SW480 (cell line): ENCODE measurements at regions not wholly inside any gene's neighbourhood (a gene's known extent, or its start where the extent isn't known, plus 50 kb on each side); places are given as distances from the start of the nearest gene placed in this dataset.

ENCODE experiments used
- DNase-seq: peaks from one replicate; pipeline ENCODE4 v3.0.0-alpha.2; 2016; ENCODE audit warnings: low spot score

- no peak for DNase-seq
These were observed 75.7 kb upstream of the UBL3 start for GRCh38 chr13:29926098-29926476.

GRCh38 chr13:29925457-29926097 lies 75.2 kb upstream of the UBL3 start:
- DNase-seq: peak; percentile 64

GRCh38 chr13:29924482-29925350 lies 74.3 kb upstream of the UBL3 start:
- no peak for DNase-seq

- peak; percentile 98 for DNase-seq
These were observed 73.4 kb upstream of the UBL3 start for GRCh38 chr13:29923554-29924481.

- DNase-seq: peak; percentile 37
These were observed 72.5 kb upstream of the UBL3 start for GRCh38 chr13:29922896-29923295.

- no peak for DNase-seq
These were observed 71.9 kb upstream of the UBL3 start for GRCh38 chr13:29922281-29922821.

- no peak for DNase-seq
These were observed 71.1 kb upstream of the UBL3 start for GRCh38 chr13:29921542-29921941.

GRCh38 chr13:29920025-29920643 lies 69.7 kb upstream of the UBL3 start:
- DNase-seq: no peak

- no peak for DNase-seq
These were observed 68.4 kb upstream of the UBL3 start for GRCh38 chr13:29918845-29919244.

- no peak for DNase-seq
These were observed 67.2 kb upstream of the UBL3 start for GRCh38 chr13:29917650-29918049.

GRCh38 chr13:29914581-29914980 lies 64.2 kb upstream of the UBL3 start:
- DNase-seq: no peak

GRCh38 chr13:29911781-29912418 lies 61.5 kb upstream of the UBL3 start:
- DNase-seq: no peak

GRCh38 chr13:29909975-29910674 lies 59.7 kb upstream of the UBL3 start:
- DNase-seq: no peak

- no peak for DNase-seq
These were observed 58.8 kb upstream of the UBL3 start for GRCh38 chr13:29909081-29909730.

GRCh38 chr13:29908416-29909080 lies 58.1 kb upstream of the UBL3 start:
- peak; percentile 42 for DNase-seq

GRCh38 chr13:29907670-29908069 lies 57.3 kb upstream of the UBL3 start:
- DNase-seq: no peak

GRCh38 chr13:29906432-29907011 lies 56.1 kb upstream of the UBL3 start:
- DNase-seq: no peak

- DNase-seq: no peak
These were observed 55.4 kb upstream of the UBL3 start for GRCh38 chr13:29905845-29906244.

GRCh38 chr13:29903996-29904395 lies 53.6 kb upstream of the UBL3 start:
- no peak for DNase-seq
